Endothelial cell of umbilical vein (primary cell): ENCODE measurements at regions not wholly inside any gene's neighbourhood (a gene's known extent, or its start where the extent isn't known, plus 50 kb on each side); places are given as distances from the start of the nearest gene placed in this dataset.

Experiments
- BruUV-seq: library from RNA; stranded (reverse); fragments of 400-500 nt; replicated peaks from 2 replicates; lab custom pipeline; 2021; lab: Mats Ljungman, UMichigan
- CTCF ChIA-PET: fragments of 300-600, 350-600 bp; sonication (Branson Sonifier 250); formaldehyde crosslinking; loops from one replicate; lab custom pipeline; 2021; ENCODE audit warnings: antibody characterized with exemption, inconsistent platforms; lab: Charles Lee
- POLR2A ChIA-PET: fragments of 300-600, 350-600 bp; sonication (Branson Sonifier 250); formaldehyde crosslinking; loops from one replicate; lab custom pipeline; 2021; ENCODE audit warnings: antibody characterized with exemption, inconsistent platforms; lab: Charles Lee
- DNase-seq: peaks from one replicate; pipeline ENCODE4 v3.0.0-alpha.2; 2011; ENCODE audit warnings: low read depth, low spot score
- FAIRE-seq: peaks from 2 replicates; lab custom pipeline; 2011; peaks lifted over from hg19 to GRCh38; lab: Jason Lieb, UNC
- H2AFZ ChIP-seq: 2 replicates; pipeline ENCODE4 v1.6.0; 2012; ENCODE audit warnings: low read depth, low read length, control low read depth, inconsistent platforms
- H3K27ac ChIP-seq: 2 replicates; pipeline ENCODE4 v1.5.1; 2011; ENCODE audit warnings: low read depth, mild to moderate bottlenecking, control low read depth, low read length, moderate library complexity; ENCODE audit not compliant: insufficient read depth
- H3K27me3 ChIP-seq, 2 experiments: 2 replicates each; pipeline versions ENCODE4 v1.6.0 to v1.6.1; 2011; ENCODE audit warnings: low read length in 2 of 2, mixed read lengths in 1 of 2; ENCODE audit not compliant: control insufficient read depth in 2 of 2, insufficient read depth in 2 of 2
- H3K36me3 ChIP-seq, 2 experiments: 2 replicates in 1 of 2; 3 replicates in 1 of 2; pipeline ENCODE4 v1.5.1; 2011; ENCODE audit warnings: low read length in 2 of 2, mild to moderate bottlenecking in 1 of 2, moderate library complexity in 1 of 2; ENCODE audit not compliant: control insufficient read depth in 2 of 2, insufficient read depth in 2 of 2; ENCODE audit errors: extremely low read depth in 1 of 2
- H3K4me1 ChIP-seq: 3 replicates; pipeline ENCODE4 v1.5.1; 2011; ENCODE audit warnings: mild to moderate bottlenecking, low read length; ENCODE audit not compliant: control insufficient read depth, insufficient read depth; ENCODE audit errors: extremely low read depth
- H3K4me2 ChIP-seq: 2 replicates; pipeline ENCODE4 v1.6.1; 2011; ENCODE audit warnings: low read length, control low read depth, mixed read lengths; ENCODE audit not compliant: insufficient read depth
- H3K4me3 ChIP-seq, 3 experiments: fragments of 200-600 bp in 1 of 3; sonication (generic), shearing (Covaris generic) in 1 of 3; replicated peaks in 1 of 3; 2 replicates each; pipeline ENCODE4 v1.5.1; 2011 to 2016; ENCODE audit warnings: control low read depth in 3 of 3, low read length in 3 of 3, mild to moderate bottlenecking in 2 of 3, inconsistent platforms in 1 of 3, low read depth in 1 of 3, moderate library complexity in 1 of 3; ENCODE audit not compliant: insufficient read depth in 1 of 3
- H3K79me2 ChIP-seq: 2 replicates; pipeline ENCODE4 v1.6.0; 2012; ENCODE audit warnings: low read length, inconsistent platforms; ENCODE audit not compliant: control insufficient read depth, insufficient read depth
- H3K9ac ChIP-seq: replicated peaks from 2 replicates; pipeline ENCODE3; 2011; ENCODE audit warnings: low read length, control low read depth; ENCODE audit not compliant: insufficient read depth; ENCODE audit errors: extremely low read depth
- H3K9me1 ChIP-seq: replicated peaks from 3 replicates; pipeline ENCODE4 v1.6.0; 2011; ENCODE audit warnings: mild to moderate bottlenecking, low read length; ENCODE audit not compliant: control insufficient read depth, insufficient read depth; ENCODE audit errors: extremely low read depth
- H3K9me3 ChIP-seq: replicated peaks from 2 replicates; pipeline ENCODE4 v1.5.1; 2012; ENCODE audit warnings: low read length, inconsistent platforms; ENCODE audit not compliant: control insufficient read depth, insufficient read depth
- H4K20me1 ChIP-seq: replicated peaks from 2 replicates; pipeline ENCODE3; 2011; ENCODE audit warnings: mild to moderate bottlenecking, low read length; ENCODE audit not compliant: control insufficient read depth, insufficient read depth; ENCODE audit errors: extremely low read depth
- EZH2 ChIP-seq: IDR thresholded peaks from 2 replicates; pipeline ENCODE4 v1.6.1; 2012; ENCODE audit warnings: borderline replicate concordance, low read depth, mild to moderate bottlenecking, moderate library complexity, low read length, inconsistent platforms; ENCODE audit not compliant: severe bottlenecking
- FOS ChIP-seq: IDR thresholded peaks from 2 replicates; pipeline ENCODE4 v1.6.1; 2011; ENCODE audit warnings: mild to moderate bottlenecking, low read length, moderate library complexity, borderline replicate concordance; ENCODE audit not compliant: insufficient read depth
- GATA2 ChIP-seq: IDR thresholded peaks from 2 replicates; pipeline ENCODE4 v1.7.0; 2011; ENCODE audit warnings: low read depth, mild to moderate bottlenecking, moderate library complexity, mixed read lengths, low read length; ENCODE audit not compliant: insufficient read length, insufficient read depth
- JUN ChIP-seq: IDR thresholded peaks from 2 replicates; pipeline ENCODE4 v1.6.1; 2011; ENCODE audit warnings: borderline replicate concordance, low read depth; ENCODE audit not compliant: insufficient read length, insufficient read depth
- MAX ChIP-seq: IDR thresholded peaks from 2 replicates; pipeline ENCODE4 v1.6.1; 2011; ENCODE audit not compliant: insufficient read depth, insufficient read length
- MYC ChIP-seq: IDR thresholded peaks from one replicate; pipeline ENCODE4 v1.6.1; 2011; ENCODE audit warnings: mild to moderate bottlenecking, low read depth, low read length
- POLR2A ChIP-seq: IDR thresholded peaks from 2 replicates; pipeline ENCODE4 v1.6.1; 2012; ENCODE audit warnings: low read depth, mild to moderate bottlenecking, control low read depth, low read length
- POLR2AphosphoS5 ChIP-seq: IDR thresholded peaks from 2 replicates; pipeline ENCODE4 v1.6.1; 2012; ENCODE audit warnings: low read depth, mild to moderate bottlenecking, control low read depth, low read length, moderate library complexity; ENCODE audit not compliant: insufficient read depth
- dilution Hi-C: fragments of 300-500 bp; cut with MboI; formaldehyde crosslinking; loops from one replicate; pipeline ENCODE4 v1.15.0; 2019; ENCODE audit warnings: low sequenced_read_pairs; ENCODE audit not compliant: extremely low pct_ligation_motif_present
- intact Hi-C: fragments of 100-400 bp; cut with micrococcal nuclease; formaldehyde crosslinking; loops from one replicate; pipeline ENCODE4 v1.10.0; 2022
- TF ChIP-seq, protein P1 (sequence below), 2 donors: IDR thresholded peaks; 1 replicate in 1 of 2; 2 replicates in 1 of 2; pipeline ENCODE4 v1.5.1; 2011; ENCODE audit warnings: low read length in 2 of 2, mild to moderate bottlenecking in 2 of 2, moderate library complexity in 2 of 2, control low read depth in 1 of 2, inconsistent platforms in 1 of 2, low read depth in 1 of 2; ENCODE audit not compliant: insufficient read depth in 1 of 2; ENCODE audit errors: extremely low read depth in 1 of 2

DNA sequence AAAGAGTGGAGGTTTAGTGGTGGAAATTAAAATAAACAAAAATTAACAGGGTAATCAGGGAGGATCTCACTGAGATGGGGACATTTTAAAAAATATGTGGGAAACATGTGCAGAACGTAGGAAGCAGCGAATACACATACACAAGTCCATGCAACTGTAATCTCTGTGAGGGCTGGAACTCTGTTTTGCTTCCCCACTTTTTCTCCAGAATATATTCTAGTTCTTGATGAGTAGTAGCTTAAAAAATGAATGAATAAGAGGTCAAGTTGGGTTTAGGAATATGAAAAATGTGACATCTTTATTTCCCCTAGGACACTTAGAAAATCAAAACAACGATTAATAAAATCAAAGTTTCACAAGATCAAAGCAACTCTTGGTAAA is 312.2 kb upstream of the ZNF717 start:
- Histone ChIP-seq H3K9me1 (no peaks in the 10 kb centered on the region), H4K20me1 (no peaks in the 10 kb centered on the region), H3K27ac (no peak overlapping the region), H2AFZ (no peak overlapping the region), H3K27me3 (no peaks in the 10 kb centered on the region), H3K9ac (no peak overlapping the region), H3K36me3 (no peaks in the 10 kb centered on the region), H3K79me2 (no peaks in the 10 kb centered on the region), H3K9me3 (no peaks in the 10 kb centered on the region), H3K4me1 (no peaks in the 10 kb centered on the region), H3K4me3 (no peak overlapping the region), H3K4me2 (no peak overlapping the region)
- ChIA-PET POLR2A (no interaction called here), CTCF (no interaction called here)
- BruUV-seq = no TSS peak
- no peak for FAIRE-seq
- TF ChIP-seq GATA2 (no peak), FOS (no peak)
- no peak for DNase-seq
- intact Hi-C loops = no loop called here
- dilution Hi-C loops = no loop called here

GRCh38 chr3:76099956-76100355 is 314.6 kb upstream of the ZNF717 start:
- TF ChIP-seq MYC = no peak
- TF ChIP-seq POLR2AphosphoS5 = no peak
- TF ChIP-seq FOS = no peak
- no peak for TF ChIP-seq MAX
- no peak for TF ChIP-seq JUN
- no peak for TF ChIP-seq GATA2
- no peak for TF ChIP-seq POLR2A
- no peak for TF ChIP-seq EZH2
- TF ChIP-seq, protein P1, sequence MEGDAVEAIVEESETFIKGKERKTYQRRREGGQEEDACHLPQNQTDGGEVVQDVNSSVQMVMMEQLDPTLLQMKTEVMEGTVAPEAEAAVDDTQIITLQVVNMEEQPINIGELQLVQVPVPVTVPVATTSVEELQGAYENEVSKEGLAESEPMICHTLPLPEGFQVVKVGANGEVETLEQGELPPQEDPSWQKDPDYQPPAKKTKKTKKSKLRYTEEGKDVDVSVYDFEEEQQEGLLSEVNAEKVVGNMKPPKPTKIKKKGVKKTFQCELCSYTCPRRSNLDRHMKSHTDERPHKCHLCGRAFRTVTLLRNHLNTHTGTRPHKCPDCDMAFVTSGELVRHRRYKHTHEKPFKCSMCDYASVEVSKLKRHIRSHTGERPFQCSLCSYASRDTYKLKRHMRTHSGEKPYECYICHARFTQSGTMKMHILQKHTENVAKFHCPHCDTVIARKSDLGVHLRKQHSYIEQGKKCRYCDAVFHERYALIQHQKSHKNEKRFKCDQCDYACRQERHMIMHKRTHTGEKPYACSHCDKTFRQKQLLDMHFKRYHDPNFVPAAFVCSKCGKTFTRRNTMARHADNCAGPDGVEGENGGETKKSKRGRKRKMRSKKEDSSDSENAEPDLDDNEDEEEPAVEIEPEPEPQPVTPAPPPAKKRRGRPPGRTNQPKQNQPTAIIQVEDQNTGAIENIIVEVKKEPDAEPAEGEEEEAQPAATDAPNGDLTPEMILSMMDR (IDR thresholded peaks at IDR 0.05; ENCODE audit: extremely low read depth in 1 of 2, insufficient read depth in 1 of 2, low read depth in 1 of 2, low read length in 2 of 2) = no peak
- no TSS peak for BruUV-seq
- Histone ChIP-seq H3K9me1 (no peaks in the 10 kb centered on the region), H3K4me3 (no peak overlapping the region), H3K36me3 (no peaks in the 10 kb centered on the region), H3K27me3 (no peaks in the 10 kb centered on the region), H3K27ac (no peak overlapping the region), H3K9ac (no peak overlapping the region), H3K4me1 (no peaks in the 10 kb centered on the region), H3K4me2 (no peak overlapping the region), H2AFZ (no peak overlapping the region), H3K79me2 (no peaks in the 10 kb centered on the region), H4K20me1 (no peaks in the 10 kb centered on the region), H3K9me3 (no peaks in the 10 kb centered on the region)
- intact Hi-C loops = no loop called here
- FAIRE-seq (no peak), DNase-seq (no peak)
- CTCF ChIA-PET = no interaction called here
- dilution Hi-C loops = no loop called here
- POLR2A ChIA-PET = no interaction called here
